HG03097 (cell line): ENCODE measurements at regions not wholly inside any gene's neighbourhood (a gene's known extent, or its start where the extent isn't known, plus 50 kb on each side); places are given as distances from the start of the nearest gene placed in this dataset.
A peak's percentile ranks its signal among the peaks of the same experiment; 100 is the strongest.
"Not testable (repeated sequence)": the region's sequence is repeated elsewhere in the genome, so short reads cannot be mapped to it uniquely, and the experiment has no call there.

Experiments
- ATAC-seq: cut with Tn5 transposase; IDR thresholded peaks from one replicate; pipeline ENCODE4 v1.9.1; 2021; ENCODE audit not compliant: unreplicated experiment, low FRiP score

GRCh38 chr10:80938903-80939302, 401.2 kb downstream of the SH2D4B start:
- ATAC-seq = no peak

- peak; percentile 71 for ATAC-seq
These were observed 407.7 kb downstream of the SH2D4B start for GRCh38 chr10:80945264-80945880.

GRCh38 chr10:80946073-80946472, 408.4 kb downstream of the SH2D4B start:
- ATAC-seq = no peak

GRCh38 chr10:80946957-80947726, 409.4 kb downstream of the SH2D4B start:
- ATAC-seq = no peak

- ATAC-seq = no peak
These were observed 412.1 kb downstream of the SH2D4B start for GRCh38 chr10:80949785-80950184.

GRCh38 chr10:80952436-80952835, 414.7 kb downstream of the SH2D4B start:
- ATAC-seq = no peak

- no peak for ATAC-seq
These were observed 419.5 kb downstream of the SH2D4B start for GRCh38 chr10:80957161-80957560.

GRCh38 chr10:80964179-80964578, 426.5 kb downstream of the SH2D4B start:
- ATAC-seq = no peak

GRCh38 chr10:80964955-80965614, 427.4 kb downstream of the SH2D4B start:
- peak; percentile 71 for ATAC-seq

- ATAC-seq = no peak
These were observed 428.8 kb downstream of the SH2D4B start for GRCh38 chr10:80966326-80966986.

- not testable (repeated sequence) for ATAC-seq
These were observed 429.7 kb downstream of the SH2D4B start for GRCh38 chr10:80967357-80967756.

GRCh38 chr10:80968903-80969302, 431.2 kb downstream of the SH2D4B start:
- no peak for ATAC-seq

GRCh38 chr10:80971461-80971860, 433.8 kb downstream of the SH2D4B start:
- no peak for ATAC-seq

GRCh38 chr10:80976658-80977057, 439.0 kb downstream of the SH2D4B start:
- no peak for ATAC-seq

- ATAC-seq = no peak
These were observed 447.4 kb downstream of the SH2D4B start for GRCh38 chr10:80985102-80985501.

GRCh38 chr10:80986596-80986995, 448.9 kb downstream of the SH2D4B start:
- ATAC-seq = no peak

GRCh38 chr10:80988755-80989154, 451.1 kb downstream of the SH2D4B start:
- ATAC-seq = peak; percentile 77

- no peak for ATAC-seq
These were observed 459.0 kb downstream of the SH2D4B start for GRCh38 chr10:80996615-80997193.

GRCh38 chr10:81000781-81001180, 463.1 kb downstream of the SH2D4B start:
- ATAC-seq = no peak

- ATAC-seq = no peak
These were observed 464.7 kb downstream of the SH2D4B start for GRCh38 chr10:81002382-81002781.

GRCh38 chr10:81007872-81008271, 470.2 kb downstream of the SH2D4B start:
- ATAC-seq = no peak
